ENCODE measurements at regions not wholly inside any gene's neighbourhood (a gene's known extent, or its start where the extent isn't known, plus 50 kb on each side); places are given as distances from the start of the nearest gene placed in this dataset.

GRCh38 chr3:89889386-89889785 lies 782.0 kb downstream of the EPHA3 start:
- Mint-ChIP-seq H3K27ac (no peak overlapping the region), H3K4me1 (no peaks in the 10 kb centered on the region), H3K27me3 (ENCODE audit: low read depth in 3 of 3) (peaks cover 0 to 1% (median 0%) of the 10 kb centered on the region in 3 donors), H3K9me3 (peaks cover 2 to 15% (median 10%) of the 10 kb centered on the region in 7 donors), H3K36me3 (no peaks in the 10 kb centered on the region), H3K4me3 (no peak overlapping the region)
- Histone ChIP-seq H3K4me3 (replicated peaks in 1 of 3; ENCODE audit: low read depth in 2 of 3, low read length in 3 of 3) (no peak overlapping the region), H3K4me1 (ENCODE audit: control insufficient read depth in 1 of 2, insufficient read depth in 2 of 2, low read length in 2 of 2) (no peaks in the 10 kb centered on the region), H3K9me3 (replicated peaks in 1 of 2; ENCODE audit: control insufficient read depth in 1 of 2, insufficient read depth in 1 of 2, low read length in 2 of 2) (peaks cover 10 to 12% of the 10 kb centered on the region in 2 donors), H4K20me1 (ENCODE audit: insufficient read depth, low read length) (no peaks in the 10 kb centered on the region), H3K4me2 (replicated peaks; ENCODE audit: extremely low read depth, low read length, poor library complexity, severe bottlenecking) (no peak overlapping the region), H3K36me3 (replicated peaks in 1 of 2; ENCODE audit: control insufficient read depth in 1 of 2, insufficient read depth in 2 of 2, low read length in 2 of 2) (no peaks in the 10 kb centered on the region), H3K79me2 (ENCODE audit: insufficient read depth, low read length) (no peaks in the 10 kb centered on the region), H3K27ac (ENCODE audit: low read depth in 1 of 2, low read length in 2 of 2) (no peak overlapping the region), H3K27me3 (ENCODE audit: control insufficient read depth in 2 of 2, insufficient read depth in 2 of 2, low read length in 2 of 2) (no peaks in the 10 kb centered on the region), H3K9ac (ENCODE audit: insufficient read depth, low read length, poor library complexity, severe bottlenecking) (no peak overlapping the region), H2AFZ (ENCODE audit: insufficient read depth, low read depth, low read length, poor library complexity, severe bottlenecking) (no peak overlapping the region)
- no peak for DNase-seq
- intact Hi-C loops (cut with micrococcal nuclease), result no loop called here
- TF ChIP-seq CTCF (IDR thresholded peaks at IDR 0.05), result no peak

DNA sequence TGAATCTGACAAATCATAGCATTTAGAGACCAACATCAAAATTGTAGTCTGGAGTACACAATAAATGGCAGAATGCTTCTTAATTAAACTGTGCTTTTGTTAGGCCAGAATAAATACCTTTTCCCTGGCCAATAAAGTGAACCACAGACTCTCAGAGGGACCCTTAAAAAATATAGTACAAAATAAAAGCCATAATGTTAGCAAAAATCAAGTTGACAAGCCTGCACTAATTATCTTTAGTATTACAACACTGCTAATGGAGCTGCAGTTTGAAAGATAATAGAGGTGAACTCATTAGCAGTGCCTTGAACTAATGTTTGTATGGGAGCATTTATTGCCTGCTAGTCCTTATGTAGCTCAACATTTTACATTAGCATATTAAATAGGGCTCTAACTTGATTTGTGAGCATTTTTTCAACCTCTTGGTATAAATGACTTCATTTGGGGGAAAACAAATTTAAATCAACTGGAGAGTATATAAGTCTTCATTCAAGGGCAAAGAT lies 801.3 kb downstream of the EPHA3 start:
- no peaks in the 10 kb centered on the region for H4K20me1 ChIP-seq (ENCODE audit: insufficient read depth, low read length)
- TF ChIP-seq CTCF (IDR thresholded peaks at IDR 0.05), result no peak
- no peak overlapping the region for H2AFZ ChIP-seq (ENCODE audit: insufficient read depth, low read depth, low read length, poor library complexity, severe bottlenecking)
- H3K4me3 ChIP-seq (replicated peaks in 1 of 3; ENCODE audit: low read depth in 2 of 3, low read length in 3 of 3), result no peak overlapping the region
- no peak for DNase-seq
- Mint-ChIP-seq H3K9me3 (peaks cover 0 to 11% (median 7%) of the 10 kb centered on the region in 7 donors), H3K36me3 (no peaks in the 10 kb centered on the region), H3K4me1 (no peaks in the 10 kb centered on the region), H3K4me3 (no peak overlapping the region), H3K27me3 (ENCODE audit: low read depth in 3 of 3) (no peaks in the 10 kb centered on the region), H3K27ac (no peak overlapping the region)
- H3K27ac ChIP-seq (ENCODE audit: low read depth in 1 of 2, low read length in 2 of 2), result no peak overlapping the region
- no peaks in the 10 kb centered on the region for H3K4me1 ChIP-seq (ENCODE audit: control insufficient read depth in 1 of 2, insufficient read depth in 2 of 2, low read length in 2 of 2)
- intact Hi-C loops (cut with micrococcal nuclease), result no loop called here
- no peaks in the 10 kb centered on the region for H3K36me3 ChIP-seq (replicated peaks in 1 of 2; ENCODE audit: control insufficient read depth in 1 of 2, insufficient read depth in 2 of 2, low read length in 2 of 2)
- no peaks in the 10 kb centered on the region for H3K27me3 ChIP-seq (ENCODE audit: control insufficient read depth in 2 of 2, insufficient read depth in 2 of 2, low read length in 2 of 2)
- H3K79me2 ChIP-seq (ENCODE audit: insufficient read depth, low read length), result no peaks in the 10 kb centered on the region
- H3K9me3 ChIP-seq (replicated peaks in 1 of 2; ENCODE audit: control insufficient read depth in 1 of 2, insufficient read depth in 1 of 2, low read length in 2 of 2), result peaks cover 4 to 5% of the 10 kb centered on the region in 2 donors
- no peak overlapping the region for H3K9ac ChIP-seq (ENCODE audit: insufficient read depth, low read length, poor library complexity, severe bottlenecking)
- H3K4me2 ChIP-seq (replicated peaks; ENCODE audit: extremely low read depth, low read length, poor library complexity, severe bottlenecking), result no peak overlapping the region
